Neural cell (in vitro differentiated cells): ENCODE measurements at regions not wholly inside any gene's neighbourhood (a gene's known extent, or its start where the extent isn't known, plus 50 kb on each side); places are given as distances from the start of the nearest gene placed in this dataset.

Experiments
- CTCF ChIP-seq: fragments of 450-650 bp; IDR thresholded peaks from 2 replicates; pipeline ENCODE4 v1.5.1; 2014; ENCODE audit warnings: antibody characterized with exemption, mild to moderate bottlenecking, moderate library complexity; ENCODE audit not compliant: poor library complexity, severe bottlenecking
- POLR2AphosphoS5 ChIP-seq: IDR thresholded peaks from 2 replicates; pipeline ENCODE4 v1.6.1; 2012
- SMC3 ChIP-seq: fragments of 450-650 bp; conservative IDR thresholded peaks from 2 replicates; pipeline ENCODE4 v1.6.1; 2014; ENCODE audit warnings: antibody characterized with exemption, mild to moderate bottlenecking, moderate library complexity; ENCODE audit not compliant: poor library complexity

DNA sequence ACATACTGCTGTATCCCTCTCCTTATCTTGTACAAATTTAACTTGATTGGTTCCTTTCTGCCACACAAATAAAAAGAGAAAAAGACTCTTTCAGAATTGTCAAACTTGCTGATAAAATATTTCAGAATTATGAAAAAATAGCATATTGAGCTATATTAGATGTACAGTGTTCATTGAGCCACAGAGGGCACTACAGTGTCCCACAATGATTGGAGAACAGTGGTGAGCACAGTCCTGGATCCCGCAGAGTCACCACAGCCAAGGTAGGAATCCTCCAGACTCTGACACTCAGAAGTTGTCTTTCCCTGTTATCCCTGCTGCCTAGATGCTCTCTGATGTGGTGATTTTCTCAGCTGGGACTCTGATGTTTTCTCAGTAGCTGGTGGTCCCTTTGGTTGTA, 1281.3 kb upstream of the ZEB2 start:
- TF ChIP-seq SMC3 = no peak
- no peak for TF ChIP-seq POLR2AphosphoS5
- no peak for TF ChIP-seq CTCF
